Central memory CD8-positive, alpha-beta T cell (primary cell): ENCODE measurements at regions not wholly inside any gene's neighbourhood (a gene's known extent, or its start where the extent isn't known, plus 50 kb on each side); places are given as distances from the start of the nearest gene placed in this dataset.

Experiments
- ATAC-seq: fragments of 150-1000 bp; cut with Tn5 transposase; replicated peaks from 2 replicates; pipeline ENCODE4 v1.10.0; 2022; ENCODE audit warnings: mild to moderate bottlenecking, moderate FRiP score, moderate number of reproducible peaks; ENCODE audit not compliant: poor library complexity, severe bottlenecking; ENCODE audit errors: extremely low read depth
- DNase-seq, 2 donors: peaks; one replicate each; pipeline ENCODE4 v3.0.0; 2021; ENCODE audit warnings: low spot score in 2 of 2
- H3K27ac Mint-ChIP-seq: one replicate; pipeline ENCODE4 v1.8.0; 2022; ENCODE audit warnings: low read depth, mild to moderate bottlenecking, moderate library complexity, mixed read lengths
- H3K27me3 Mint-ChIP-seq: one replicate; pipeline ENCODE4 v1.8.0; 2022; ENCODE audit warnings: mixed read lengths
- H3K36me3 Mint-ChIP-seq: one replicate; pipeline ENCODE4 v1.8.0; 2022; ENCODE audit warnings: mild to moderate bottlenecking, moderate library complexity, mixed read lengths; ENCODE audit not compliant: insufficient read depth
- H3K4me1 Mint-ChIP-seq: one replicate; pipeline ENCODE4 v1.8.0; 2022; ENCODE audit warnings: mixed read lengths
- H3K4me3 Mint-ChIP-seq: one replicate; pipeline ENCODE4 v1.8.0; 2022; ENCODE audit warnings: mild to moderate bottlenecking, moderate library complexity, mixed read lengths
- H3K9me3 Mint-ChIP-seq: one replicate; pipeline ENCODE4 v1.8.0; 2022; ENCODE audit warnings: mixed read lengths

DNA sequence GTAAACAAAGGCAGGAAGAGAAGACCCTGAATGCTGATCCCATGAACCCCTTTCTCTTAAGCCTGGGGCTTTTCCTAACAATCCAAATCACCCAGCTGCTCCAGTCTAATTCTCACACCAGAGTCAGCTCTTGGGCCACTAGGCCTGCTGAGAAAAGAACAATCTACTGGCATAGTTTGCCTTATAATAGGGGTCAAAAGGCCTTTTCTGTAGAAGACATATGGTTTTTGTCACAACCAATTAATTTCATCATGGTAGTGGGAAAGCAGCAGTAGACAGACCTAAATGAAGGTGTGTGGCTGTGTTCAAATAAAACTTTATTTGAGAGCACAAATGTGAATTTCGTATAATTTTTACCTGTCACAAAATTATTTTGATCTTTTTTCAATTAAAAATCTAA, 994.7 kb upstream of the EPHA7 start:
- Mint-ChIP-seq H3K27ac (no peak overlapping the region), H3K4me1 (no peaks in the 10 kb centered on the region), H3K4me3 (no peak overlapping the region), H3K27me3 (no peaks in the 10 kb centered on the region), H3K36me3 (no peaks in the 10 kb centered on the region), H3K9me3 (peaks cover 15% of the 10 kb centered on the region)
- no peak for DNase-seq
- ATAC-seq: no peak

DNA sequence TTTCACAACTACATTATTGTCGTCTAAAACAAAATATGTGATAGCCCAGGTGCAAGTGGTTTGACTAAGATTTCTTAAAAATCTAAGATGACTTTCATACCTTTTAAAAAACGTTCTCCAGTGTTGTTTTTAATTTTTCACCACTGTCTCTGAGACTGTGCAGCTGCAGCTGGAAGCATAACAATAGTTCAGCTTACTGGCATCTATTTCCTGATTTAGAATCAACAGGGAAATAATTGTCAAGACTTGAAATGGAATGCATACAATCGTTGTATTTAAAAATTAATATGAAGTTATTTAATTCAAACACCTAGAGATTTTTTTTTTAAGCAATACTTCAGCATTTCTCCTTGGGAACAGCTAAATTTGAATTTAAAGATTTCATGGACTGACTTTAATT, 982.0 kb upstream of the EPHA7 start:
- no peak overlapping the region for H3K4me3 Mint-ChIP-seq
- H3K36me3 Mint-ChIP-seq: no peaks in the 10 kb centered on the region
- no peaks in the 10 kb centered on the region for H3K4me1 Mint-ChIP-seq
- H3K27me3 Mint-ChIP-seq: no peaks in the 10 kb centered on the region
- no peak overlapping the region for H3K27ac Mint-ChIP-seq
- peaks cover 9% of the 10 kb centered on the region for H3K9me3 Mint-ChIP-seq
- ATAC-seq: no peak
- no peak for DNase-seq

DNA sequence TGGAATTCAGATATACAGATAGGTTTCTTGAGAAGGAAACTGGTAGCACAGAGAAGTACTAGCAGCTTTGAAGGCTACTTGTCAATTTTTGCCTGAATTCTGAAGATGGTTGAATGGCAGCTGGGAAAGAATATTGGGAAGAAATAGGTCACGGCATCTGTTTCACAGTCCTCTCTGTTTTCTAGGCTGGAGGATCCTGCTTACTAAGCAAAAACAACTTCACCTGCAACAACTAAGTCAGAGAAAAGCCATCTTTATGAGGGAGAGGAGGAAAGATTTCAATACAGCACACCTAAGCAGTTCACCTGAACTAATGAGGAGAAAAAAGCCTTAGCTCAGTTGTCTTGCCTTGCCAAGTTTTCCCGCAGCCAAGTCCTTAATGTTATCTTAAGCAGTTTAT, 975.5 kb upstream of the EPHA7 start:
- ATAC-seq: no peak
- no peaks in the 10 kb centered on the region for H3K4me1 Mint-ChIP-seq

DNA sequence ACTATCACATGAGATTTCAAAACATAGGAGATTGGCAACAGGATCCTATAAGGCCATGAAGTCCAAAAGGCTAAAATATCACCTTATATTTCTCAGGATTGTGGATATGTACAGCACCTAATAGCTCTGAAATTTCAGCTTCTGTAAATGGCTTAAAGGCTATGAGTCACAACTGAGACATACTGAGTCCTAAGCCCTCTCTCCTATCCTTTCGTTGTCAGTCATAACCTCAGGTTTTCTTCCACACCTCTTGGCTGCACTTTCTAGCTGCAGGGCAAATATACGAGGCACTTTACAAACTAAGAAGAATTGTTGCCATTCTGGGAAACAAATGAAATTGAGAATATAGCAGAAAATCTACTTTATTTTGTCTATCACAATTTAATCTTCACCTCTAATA, 969.9 kb upstream of the EPHA7 start:
- DNase-seq (no peak), ATAC-seq (no peak)
- H3K27me3 Mint-ChIP-seq: no peaks in the 10 kb centered on the region
- peaks cover 6% of the 10 kb centered on the region for H3K9me3 Mint-ChIP-seq
- H3K4me3 Mint-ChIP-seq: no peak overlapping the region
- no peaks in the 10 kb centered on the region for H3K36me3 Mint-ChIP-seq
- H3K27ac Mint-ChIP-seq: no peak overlapping the region
- H3K4me1 Mint-ChIP-seq: no peaks in the 10 kb centered on the region

More for the DNA sequence above, 975.5 kb upstream of the EPHA7 start:
- Mint-ChIP-seq H3K4me3 (no peak overlapping the region), H3K36me3 (no peaks in the 10 kb centered on the region), H3K9me3 (peaks cover 6% of the 10 kb centered on the region), H3K27me3 (no peaks in the 10 kb centered on the region), H3K27ac (no peak overlapping the region)
- no peak for DNase-seq

DNA sequence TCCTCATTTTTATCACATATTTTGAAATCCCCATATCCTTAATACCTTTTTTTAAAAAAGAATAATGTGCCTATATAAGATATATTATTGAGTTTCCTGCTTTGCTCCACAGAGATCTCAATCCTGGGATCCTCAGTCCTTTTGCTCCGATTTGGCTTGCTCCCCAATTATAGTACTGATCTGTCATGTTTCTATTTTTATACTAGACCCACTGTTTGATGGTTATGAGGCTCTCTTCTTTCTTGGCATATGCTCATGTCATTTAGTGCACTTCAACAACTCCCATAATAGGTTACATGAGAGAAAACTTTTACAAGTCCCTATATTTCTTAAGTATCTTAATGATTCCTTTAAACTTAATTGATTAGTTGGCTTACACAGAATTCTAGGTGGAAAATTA, 958.5 kb upstream of the EPHA7 start:
- no peaks in the 10 kb centered on the region for H3K36me3 Mint-ChIP-seq
- no peak for ATAC-seq

DNA sequence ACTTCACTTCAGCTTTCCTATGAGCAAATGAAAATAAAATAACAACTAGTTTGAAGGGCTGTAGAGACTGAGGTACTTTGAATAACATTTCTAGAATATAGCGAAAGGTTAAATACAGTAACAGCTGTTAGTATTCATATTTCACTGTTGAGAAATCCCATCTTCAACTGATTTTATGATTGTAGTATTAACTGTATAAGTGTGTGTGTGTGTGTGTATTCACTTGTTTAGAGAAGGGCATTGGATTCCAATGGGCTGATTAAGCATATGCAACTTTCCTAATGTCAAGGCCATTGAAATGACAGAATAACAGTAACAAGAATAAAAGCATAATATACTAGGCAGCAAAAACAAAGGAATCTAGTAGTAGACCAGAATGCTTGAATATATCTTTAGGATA, 957.5 kb upstream of the EPHA7 start:
- peaks cover 24% of the 10 kb centered on the region for H3K9me3 Mint-ChIP-seq
- H3K36me3 Mint-ChIP-seq: no peaks in the 10 kb centered on the region
- DNase-seq: no peak
- no peak overlapping the region for H3K27ac Mint-ChIP-seq
- no peak for ATAC-seq
- H3K4me3 Mint-ChIP-seq: no peak overlapping the region
- H3K4me1 Mint-ChIP-seq: no peaks in the 10 kb centered on the region
- no peaks in the 10 kb centered on the region for H3K27me3 Mint-ChIP-seq

More for the DNA sequence above, 958.5 kb upstream of the EPHA7 start:
- no peak for DNase-seq
- H3K9me3 Mint-ChIP-seq: peaks cover 18% of the 10 kb centered on the region
- no peak overlapping the region for H3K4me3 Mint-ChIP-seq
- no peaks in the 10 kb centered on the region for H3K4me1 Mint-ChIP-seq
- no peak overlapping the region for H3K27ac Mint-ChIP-seq
- no peaks in the 10 kb centered on the region for H3K27me3 Mint-ChIP-seq

DNA sequence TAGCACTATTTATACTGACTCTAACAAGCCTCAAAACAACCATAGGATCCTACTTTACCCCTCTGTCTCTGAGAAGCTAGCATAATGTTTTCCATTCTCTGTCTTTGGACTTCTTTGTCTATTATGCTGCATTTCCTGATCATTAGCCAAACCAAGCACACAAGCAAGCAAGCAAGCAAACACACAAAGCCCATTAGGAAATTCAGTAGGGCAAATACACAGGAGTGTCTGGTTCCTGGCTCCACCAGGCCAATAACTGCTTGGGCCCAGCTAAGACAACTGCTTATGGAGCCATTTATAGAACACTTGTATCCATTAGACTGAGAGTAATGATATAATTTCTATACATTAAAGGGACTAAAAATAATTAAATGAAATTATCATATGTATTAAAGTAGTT, 952.9 kb upstream of the EPHA7 start:
- no peaks in the 10 kb centered on the region for H3K27me3 Mint-ChIP-seq
- DNase-seq (no peak), ATAC-seq (no peak)
- H3K9me3 Mint-ChIP-seq: peaks cover 22% of the 10 kb centered on the region
- no peak overlapping the region for H3K27ac Mint-ChIP-seq
- H3K4me1 Mint-ChIP-seq: no peaks in the 10 kb centered on the region
- H3K4me3 Mint-ChIP-seq: no peak overlapping the region
- no peaks in the 10 kb centered on the region for H3K36me3 Mint-ChIP-seq

DNA sequence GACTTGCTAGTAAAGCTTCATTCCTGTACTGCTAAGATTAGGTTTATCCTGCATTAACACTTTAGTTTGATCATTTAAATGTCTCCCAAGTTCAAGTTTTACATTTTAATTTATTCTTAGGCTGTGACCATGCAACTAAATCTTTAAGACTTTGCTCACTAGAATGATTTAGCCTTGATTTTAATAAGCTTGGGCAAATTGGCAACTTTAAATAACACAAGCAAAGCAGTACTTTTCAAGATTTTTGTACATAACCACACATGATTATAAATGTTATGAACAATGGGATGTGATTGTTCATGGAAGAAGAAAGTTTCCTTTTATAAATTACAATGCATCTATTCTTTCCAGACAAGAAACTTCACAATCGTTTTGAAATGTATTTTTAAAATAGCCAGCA, 948.0 kb upstream of the EPHA7 start:
- DNase-seq (no peak), ATAC-seq (no peak)
- Mint-ChIP-seq H3K4me3 (no peak overlapping the region), H3K27ac (no peak overlapping the region), H3K27me3 (no peaks in the 10 kb centered on the region), H3K9me3 (peaks cover 21% of the 10 kb centered on the region), H3K4me1 (no peaks in the 10 kb centered on the region), H3K36me3 (no peaks in the 10 kb centered on the region)

DNA sequence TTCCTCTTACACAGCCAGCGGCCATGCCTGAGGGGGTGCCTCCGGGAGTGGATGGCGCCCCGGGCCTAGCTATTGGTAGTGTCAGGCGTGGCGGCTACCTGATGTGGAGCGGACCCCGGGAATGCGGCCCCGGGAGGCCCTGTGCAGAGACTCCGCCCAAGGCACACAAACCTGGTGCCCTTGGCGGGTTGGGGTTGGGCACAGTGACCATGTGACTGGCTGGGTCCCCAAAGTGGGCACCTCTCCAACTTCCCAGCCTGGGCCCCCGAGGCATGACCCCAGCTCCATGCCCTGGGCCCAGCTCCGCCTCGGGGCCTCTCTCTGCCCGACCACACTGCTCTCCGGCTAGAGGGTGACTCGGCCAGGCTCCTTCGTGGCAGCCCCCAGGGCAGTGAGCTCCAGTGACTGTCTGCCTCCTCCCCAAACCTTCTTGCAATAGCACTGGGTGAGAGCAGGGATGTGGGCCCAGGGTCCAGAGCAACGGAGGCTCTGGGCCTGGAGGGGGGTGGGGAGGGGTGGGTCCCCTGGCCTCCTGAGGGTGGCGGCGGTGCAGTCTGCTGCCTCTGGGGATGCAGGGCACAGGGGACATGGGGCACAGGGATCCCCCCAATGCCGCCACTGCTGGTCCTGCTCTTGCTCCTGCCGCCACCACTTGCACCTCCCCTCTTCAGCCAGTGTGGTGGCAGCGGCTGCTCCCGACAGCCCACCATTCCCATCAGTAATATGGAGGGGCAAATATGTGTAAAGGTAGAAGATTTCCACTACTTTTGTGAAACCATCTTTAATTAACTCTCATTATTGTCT, 942.9 kb upstream of the EPHA7 start:
- ATAC-seq (no peak), DNase-seq (no peak)
- no peaks in the 10 kb centered on the region for H3K27me3 Mint-ChIP-seq
- no peak overlapping the region for H3K27ac Mint-ChIP-seq
- H3K36me3 Mint-ChIP-seq: no peaks in the 10 kb centered on the region
- peaks cover 17% of the 10 kb centered on the region for H3K9me3 Mint-ChIP-seq
- H3K4me3 Mint-ChIP-seq: no peak overlapping the region
- H3K4me1 Mint-ChIP-seq: no peaks in the 10 kb centered on the region

DNA sequence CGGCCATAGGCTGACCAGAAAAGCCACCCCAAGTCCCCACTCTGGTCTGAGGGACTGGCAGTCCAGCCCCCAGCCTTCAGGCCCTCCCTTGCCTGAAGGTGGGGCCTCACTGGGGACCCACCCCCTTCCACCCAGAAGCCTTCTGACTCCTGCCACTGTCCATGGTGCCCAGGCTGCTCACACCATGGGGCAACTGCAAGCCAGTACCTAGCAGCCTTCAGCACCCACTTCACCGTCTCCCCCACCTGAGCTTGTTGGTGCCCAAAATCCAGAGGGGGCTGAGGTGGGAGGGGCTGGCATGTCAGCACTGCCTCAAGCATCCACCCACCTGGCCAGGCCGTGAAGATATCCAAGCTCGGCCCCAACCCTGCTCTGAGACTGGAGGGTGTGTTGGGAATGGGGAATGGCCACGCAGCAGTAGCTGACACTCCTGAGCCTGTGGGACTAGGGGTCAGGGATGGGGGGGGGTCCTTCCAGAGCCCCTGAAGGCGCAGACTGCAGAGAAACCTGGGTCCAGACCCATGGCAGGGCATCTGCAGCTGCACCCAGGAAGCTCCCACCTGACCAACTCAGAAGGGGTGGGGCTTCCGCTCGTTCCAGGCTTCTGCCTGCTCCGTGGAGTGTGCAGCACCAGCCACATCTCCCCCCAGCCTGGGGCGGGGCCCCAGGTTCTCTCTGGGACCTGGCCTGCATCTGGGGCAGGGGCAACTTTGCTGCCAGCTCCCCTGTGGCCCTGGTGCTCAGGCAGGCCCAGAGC, 942.1 kb upstream of the EPHA7 start:
- DNase-seq (no peak), ATAC-seq (peak; percentile 22)
- Mint-ChIP-seq H3K9me3 (peaks cover 17% of the 10 kb centered on the region), H3K36me3 (no peaks in the 10 kb centered on the region), H3K27ac (no peak overlapping the region), H3K4me3 (no peak overlapping the region), H3K27me3 (no peaks in the 10 kb centered on the region), H3K4me1 (no peaks in the 10 kb centered on the region)

DNA sequence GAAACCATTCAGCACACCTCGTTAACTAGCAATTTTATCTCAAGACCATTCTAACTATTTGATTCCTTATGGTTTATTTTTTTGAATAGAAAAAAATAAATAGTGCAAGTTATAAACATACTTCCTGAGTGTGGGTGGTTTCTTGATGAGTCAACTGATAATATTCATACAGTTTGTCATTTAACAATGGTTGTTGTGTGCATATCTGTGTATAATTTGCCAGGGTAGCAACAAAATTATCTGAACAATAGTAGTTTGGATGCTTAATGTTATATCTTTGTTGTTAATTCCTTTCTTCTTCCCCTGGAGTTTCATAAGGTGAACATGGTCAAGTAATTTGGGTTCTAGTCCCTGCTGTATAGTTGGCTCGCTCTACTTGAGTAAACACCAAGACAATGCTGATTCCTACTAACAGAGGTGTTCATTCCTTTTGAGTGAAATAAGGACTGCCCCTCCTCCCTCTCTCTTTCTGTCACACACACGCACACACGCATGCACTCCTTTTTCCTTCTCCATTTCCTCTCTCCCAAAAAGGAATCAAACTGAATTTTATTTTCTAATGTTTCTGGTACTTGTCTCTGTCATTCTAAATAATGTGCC, 938.1 kb upstream of the EPHA7 start:
- H3K27me3 Mint-ChIP-seq: no peaks in the 10 kb centered on the region
- H3K9me3 Mint-ChIP-seq: peaks cover 13% of the 10 kb centered on the region
- H3K36me3 Mint-ChIP-seq: no peaks in the 10 kb centered on the region
- no peaks in the 10 kb centered on the region for H3K4me1 Mint-ChIP-seq
- no peak for DNase-seq
- no peak overlapping the region for H3K4me3 Mint-ChIP-seq
- no peak for ATAC-seq
- no peak overlapping the region for H3K27ac Mint-ChIP-seq

DNA sequence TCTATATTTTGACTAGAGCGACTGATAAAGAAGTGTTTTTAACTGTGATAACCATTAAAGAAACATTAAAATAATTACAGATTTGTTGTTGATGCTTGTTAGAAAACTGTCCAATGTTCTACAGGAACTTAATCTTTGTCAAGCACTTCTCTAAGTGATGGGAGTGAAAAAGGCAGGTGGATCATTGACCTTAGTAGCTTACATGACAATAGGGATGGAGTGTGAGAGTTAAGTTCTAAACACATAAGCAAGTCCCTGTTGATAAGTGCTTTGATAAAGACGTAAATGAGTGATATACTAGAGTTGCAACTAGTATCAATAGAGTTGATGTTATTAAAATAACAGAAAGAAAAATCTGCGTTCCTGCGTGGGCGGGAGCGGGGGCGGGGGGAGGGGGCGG, 931.5 kb upstream of the EPHA7 start:
- Mint-ChIP-seq H3K4me3 (no peak overlapping the region), H3K36me3 (no peaks in the 10 kb centered on the region), H3K27ac (no peak overlapping the region), H3K4me1 (no peaks in the 10 kb centered on the region), H3K9me3 (peaks cover 23% of the 10 kb centered on the region), H3K27me3 (no peaks in the 10 kb centered on the region)
- ATAC-seq (no peak), DNase-seq (no peak)

DNA sequence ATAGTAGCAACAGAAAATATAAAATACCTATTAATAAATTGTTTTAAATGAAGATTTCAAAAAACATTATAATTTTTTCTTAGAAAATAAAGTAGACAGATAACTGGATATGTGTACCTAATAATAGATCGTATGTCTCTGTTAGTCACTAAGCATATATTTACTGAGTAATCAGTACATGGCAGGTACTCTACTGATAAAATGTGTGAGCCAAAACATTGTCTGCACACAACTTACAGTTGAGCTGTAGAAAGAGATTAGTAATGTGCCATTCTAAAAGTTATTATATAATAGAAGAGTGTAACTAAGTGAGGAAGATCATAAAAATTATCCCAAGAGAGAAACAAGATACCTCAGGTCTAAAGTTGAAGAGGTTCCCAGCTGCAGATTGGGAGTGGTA, 929.9 kb upstream of the EPHA7 start:
- H3K27ac Mint-ChIP-seq: no peak overlapping the region
- DNase-seq (no peak), ATAC-seq (no peak)
- no peaks in the 10 kb centered on the region for H3K27me3 Mint-ChIP-seq
- H3K4me1 Mint-ChIP-seq: no peaks in the 10 kb centered on the region
- peaks cover 16% of the 10 kb centered on the region for H3K9me3 Mint-ChIP-seq
- no peak overlapping the region for H3K4me3 Mint-ChIP-seq
- H3K36me3 Mint-ChIP-seq: no peaks in the 10 kb centered on the region
